Neuronal stem cell (in vitro differentiated cells): ENCODE measurements at regions not wholly inside any gene's neighbourhood (a gene's known extent, or its start where the extent isn't known, plus 50 kb on each side); places are given as distances from the start of the nearest gene placed in this dataset.

Experiments
- DNase-seq: peaks from one replicate; pipeline ENCODE4 v3.0.0-alpha.2; 2013; ENCODE audit warnings: low spot score
- H2AFZ ChIP-seq: one replicate; pipeline ENCODE4 v1.6.1; 2013; ENCODE audit warnings: mild to moderate bottlenecking, low read length, inconsistent platforms
- H2AK5ac ChIP-seq: 2 replicates; pipeline ENCODE4 v1.6.1; 2013; ENCODE audit warnings: low read depth, mild to moderate bottlenecking, inconsistent platforms, low read length, moderate library complexity, mixed read lengths
- H2BK120ac ChIP-seq: 2 replicates; pipeline ENCODE4 v1.6.1; 2013; ENCODE audit warnings: low read depth, mild to moderate bottlenecking, inconsistent platforms, low read length, moderate library complexity, mixed read lengths
- H2BK12ac ChIP-seq: one replicate; pipeline ENCODE4 v1.6.1; 2013; ENCODE audit warnings: low read length, inconsistent platforms
- H2BK15ac ChIP-seq: 2 replicates; pipeline ENCODE4 v1.6.1; 2013; ENCODE audit warnings: mild to moderate bottlenecking, low read length, inconsistent platforms, mixed read lengths
- H2BK5ac ChIP-seq: one replicate; pipeline ENCODE4 v1.6.1; 2013; ENCODE audit warnings: inconsistent platforms, mild to moderate bottlenecking, low read length, moderate library complexity
- H3K14ac ChIP-seq: one replicate; pipeline ENCODE4 v1.6.1; 2013; ENCODE audit warnings: low read length, inconsistent platforms
- H3K18ac ChIP-seq: 2 replicates; pipeline ENCODE4 v1.6.1; 2013; ENCODE audit warnings: low read length, inconsistent platforms
- H3K23ac ChIP-seq: 2 replicates; pipeline ENCODE4 v1.6.1; 2013; ENCODE audit warnings: low read depth, mild to moderate bottlenecking, mixed read lengths, low read length, inconsistent platforms; ENCODE audit not compliant: poor library complexity
- H3K27ac ChIP-seq: replicated peaks from 3 replicates; pipeline ENCODE4 v1.5.1; 2013; ENCODE audit warnings: low read length, inconsistent platforms
- H3K27me3 ChIP-seq, 3 experiments: 2 replicates each; pipeline ENCODE4 v1.6.1; 2013; ENCODE audit warnings: low read length in 3 of 3, mild to moderate bottlenecking in 2 of 3, inconsistent platforms in 1 of 3, low read depth in 1 of 3, mixed read lengths in 1 of 3, moderate library complexity in 1 of 3; ENCODE audit not compliant: control insufficient read depth in 3 of 3, insufficient read depth in 3 of 3
- H3K36me3 ChIP-seq, 2 donors: replicated peaks in 1 of 2; 2 replicates each; pipeline ENCODE4 v1.6.1; 2013; ENCODE audit warnings: low read length in 2 of 2; ENCODE audit not compliant: control insufficient read depth in 2 of 2, insufficient read depth in 2 of 2
- H3K4ac ChIP-seq: 2 replicates; pipeline ENCODE4 v1.6.1; 2013; ENCODE audit warnings: inconsistent platforms, mild to moderate bottlenecking, low read length, moderate library complexity
- H3K4me1 ChIP-seq, 2 donors: 1 replicate in 1 of 2; 2 replicates in 1 of 2; pipeline ENCODE4 v1.6.1; 2013; ENCODE audit warnings: low read length in 2 of 2, low read depth in 1 of 2; ENCODE audit not compliant: control insufficient read depth in 2 of 2, insufficient read depth in 1 of 2
- H3K4me2 ChIP-seq: one replicate; pipeline ENCODE4 v1.6.1; 2013; ENCODE audit warnings: mild to moderate bottlenecking, low read length, inconsistent platforms; ENCODE audit not compliant: insufficient read depth, poor library complexity, severe bottlenecking
- H3K4me3 ChIP-seq, 2 donors: 2 replicates each; pipeline ENCODE4 v1.5.1; 2013; ENCODE audit warnings: low read length in 2 of 2, mild to moderate bottlenecking in 2 of 2, inconsistent platforms in 1 of 2, moderate library complexity in 1 of 2
- H3K79me1 ChIP-seq: one replicate; pipeline ENCODE4 v1.6.1; 2013; ENCODE audit warnings: low read depth, mild to moderate bottlenecking, inconsistent platforms, low read length, moderate library complexity
- H3K9ac ChIP-seq: one replicate; pipeline ENCODE4 v1.6.1; 2013; ENCODE audit warnings: mild to moderate bottlenecking, low read depth, low read length, inconsistent platforms; ENCODE audit not compliant: poor library complexity
- H3K9me3 ChIP-seq, 2 donors: replicated peaks in 1 of 2; 2 replicates each; pipeline versions ENCODE3 to v1.6.1; 2013; ENCODE audit warnings: low read length in 2 of 2, mild to moderate bottlenecking in 2 of 2, inconsistent platforms in 1 of 2, low read depth in 1 of 2, mixed read lengths in 1 of 2, moderate library complexity in 1 of 2; ENCODE audit not compliant: control insufficient read depth in 2 of 2, insufficient read depth in 1 of 2
- H4K8ac ChIP-seq: one replicate; pipeline ENCODE4 v1.6.1; 2013; ENCODE audit warnings: low read depth, mild to moderate bottlenecking, inconsistent platforms, low read length, moderate library complexity
- H4K91ac ChIP-seq: one replicate; pipeline ENCODE4 v1.6.1; 2013; ENCODE audit warnings: low read length, low read depth, mild to moderate bottlenecking, inconsistent platforms; ENCODE audit not compliant: poor library complexity
- WGBS, 2 donors: extraction: QIAGEN DNeasy Blood & Tissue Kit; methylation state at CpG; one replicate each; pipeline ENCODE4 v1.1.7; 2013; ENCODE audit warnings: missing lambda C conversion rate in 2 of 2, mixed read lengths in 1 of 2; ENCODE audit not compliant: insufficient read length in 2 of 2, insufficient replicate concordance in 1 of 2; ENCODE audit errors: extremely low coverage in 2 of 2; 5-methylcytosine and 5-hydroxymethylcytosine counted together

- no peaks in the 10 kb centered on the region for H3K36me3 ChIP-seq
- DNase-seq: no peak
- no peak overlapping the region for H2BK12ac ChIP-seq
- H2BK15ac ChIP-seq: no peak overlapping the region
- H3K23ac ChIP-seq: no peak overlapping the region
- WGBS, 2 donors: no CpG with 5 or more reads among the region's 2 CpGs
- no peaks in the 10 kb centered on the region for H3K9me3 ChIP-seq
- H2BK120ac ChIP-seq: no peak overlapping the region
- H3K4me3 ChIP-seq: no peak overlapping the region
- H3K79me1 ChIP-seq: no peaks in the 10 kb centered on the region
- H3K18ac ChIP-seq: no peak overlapping the region
- no peak overlapping the region for H4K91ac ChIP-seq
- H2AK5ac ChIP-seq: no peak overlapping the region
- no peak overlapping the region for H2BK5ac ChIP-seq
- no peaks in the 10 kb centered on the region for H3K27me3 ChIP-seq
- H3K4me1 ChIP-seq: no peaks in the 10 kb centered on the region
- no peak overlapping the region for H3K27ac ChIP-seq
- no peak overlapping the region for H4K8ac ChIP-seq
- H2AFZ ChIP-seq: no peak overlapping the region
- H3K9ac ChIP-seq: no peak overlapping the region
- no peak overlapping the region for H3K4me2 ChIP-seq
- H3K4ac ChIP-seq: no peak overlapping the region
- H3K14ac ChIP-seq: no peak overlapping the region
Measured at GRCh38 chr5:144102361-144102760, 68.1 kb downstream of the YIPF5 start.

GRCh38 chr5:144102979-144103378 lies 67.5 kb downstream of the YIPF5 start:
- Histone ChIP-seq H2BK120ac (no peak overlapping the region), H3K27ac (no peak overlapping the region), H3K27me3 (peaks cover 0 to under 1% (median 0%) of the 10 kb centered on the region in 3 experiments), H3K9me3 (no peaks in the 10 kb centered on the region), H3K4me2 (no peak overlapping the region), H4K91ac (no peak overlapping the region), H2BK5ac (no peak overlapping the region), H2AK5ac (no peak overlapping the region), H3K9ac (no peak overlapping the region), H3K4me3 (no peak overlapping the region), H3K79me1 (no peaks in the 10 kb centered on the region), H4K8ac (no peak overlapping the region), H2BK12ac (no peak overlapping the region), H3K18ac (no peak overlapping the region), H3K36me3 (no peaks in the 10 kb centered on the region), H2AFZ (no peak overlapping the region), H3K4me1 (no peaks in the 10 kb centered on the region), H3K4ac (no peak overlapping the region), H3K14ac (no peak overlapping the region), H2BK15ac (no peak overlapping the region), H3K23ac (no peak overlapping the region)
- no peak for DNase-seq
- no CpG with 5 or more reads among the region's 2 CpGs for WGBS, 2 donors

- Histone ChIP-seq H3K27me3 (peaks cover 0 to 3% (median 0%) of the 10 kb centered on the region in 3 experiments), H3K4me1 (no peaks in the 10 kb centered on the region), H2BK120ac (no peak overlapping the region), H4K8ac (no peak overlapping the region), H3K9ac (no peak overlapping the region), H3K36me3 (no peaks in the 10 kb centered on the region), H3K4me2 (no peak overlapping the region), H3K18ac (no peak overlapping the region), H3K4me3 (no peak overlapping the region), H2BK15ac (no peak overlapping the region), H2AK5ac (no peak overlapping the region), H3K4ac (no peak overlapping the region), H3K79me1 (no peaks in the 10 kb centered on the region), H2BK12ac (no peak overlapping the region), H3K27ac (no peak overlapping the region), H2BK5ac (no peak overlapping the region), H3K9me3 (no peaks in the 10 kb centered on the region), H3K23ac (no peak overlapping the region), H3K14ac (no peak overlapping the region), H2AFZ (no peak overlapping the region), H4K91ac (no peak overlapping the region)
- WGBS, 2 donors: no CpG with 5 or more reads among the region's 6 CpGs
- DNase-seq: no peak
Measured at GRCh38 chr5:144103611-144104485, 66.6 kb downstream of the YIPF5 start.

GRCh38 chr5:144105371-144105770 lies 65.1 kb downstream of the YIPF5 start:
- Histone ChIP-seq H4K8ac (no peak overlapping the region), H3K36me3 (no peaks in the 10 kb centered on the region), H3K4me2 (no peak overlapping the region), H4K91ac (no peak overlapping the region), H2BK5ac (no peak overlapping the region), H3K27ac (no peak overlapping the region), H3K14ac (no peak overlapping the region), H3K9ac (no peak overlapping the region), H3K4me1 (no peaks in the 10 kb centered on the region), H2BK15ac (no peak overlapping the region), H3K4ac (no peak overlapping the region), H3K18ac (no peak overlapping the region), H3K23ac (no peak overlapping the region), H3K27me3 (peaks cover 0 to 9% (median 0%) of the 10 kb centered on the region in 3 experiments), H2AFZ (no peak overlapping the region), H3K9me3 (no peaks in the 10 kb centered on the region), H2AK5ac (no peak overlapping the region), H3K79me1 (no peaks in the 10 kb centered on the region), H3K4me3 (no peak overlapping the region), H2BK12ac (no peak overlapping the region), H2BK120ac (no peak overlapping the region)
- no CpG with 5 or more reads among the region's 1 CpG for WGBS, 2 donors
- DNase-seq: no peak
